GM18867 (cell line): ENCODE measurements at regions not wholly inside any gene's neighbourhood (a gene's known extent, or its start where the extent isn't known, plus 50 kb on each side); places are given as distances from the start of the nearest gene placed in this dataset.
"Not testable (repeated sequence)": the region's sequence is repeated elsewhere in the genome, so short reads cannot be mapped to it uniquely, and the experiment has no call there.

Source experiments
- ATAC-seq: cut with Tn5 transposase; IDR thresholded peaks from one replicate; pipeline ENCODE4 v1.9.1; 2021; ENCODE audit warnings: mild to moderate bottlenecking, moderate library complexity; ENCODE audit not compliant: unreplicated experiment

DNA sequence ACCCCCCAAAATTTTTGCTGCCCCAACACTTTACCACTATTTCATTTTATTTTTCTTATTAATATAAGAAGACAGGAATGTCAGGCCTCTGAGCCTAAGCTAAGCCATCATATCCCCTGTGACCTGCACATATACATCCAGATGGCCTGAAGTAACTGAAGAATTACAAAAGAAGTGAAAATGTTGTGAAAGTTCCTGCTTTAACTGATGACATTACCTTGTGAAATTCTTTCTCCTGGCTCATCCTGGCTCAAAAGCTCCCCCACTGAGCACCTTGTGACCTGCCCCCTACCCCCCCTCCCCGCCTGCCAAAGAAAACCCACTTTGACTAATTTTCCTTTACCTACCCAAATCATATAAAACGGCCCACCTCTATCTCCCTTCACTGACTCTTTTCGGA lies 200.3 kb upstream of the FKBP1C start:
- ATAC-seq: not testable (repeated sequence)

DNA sequence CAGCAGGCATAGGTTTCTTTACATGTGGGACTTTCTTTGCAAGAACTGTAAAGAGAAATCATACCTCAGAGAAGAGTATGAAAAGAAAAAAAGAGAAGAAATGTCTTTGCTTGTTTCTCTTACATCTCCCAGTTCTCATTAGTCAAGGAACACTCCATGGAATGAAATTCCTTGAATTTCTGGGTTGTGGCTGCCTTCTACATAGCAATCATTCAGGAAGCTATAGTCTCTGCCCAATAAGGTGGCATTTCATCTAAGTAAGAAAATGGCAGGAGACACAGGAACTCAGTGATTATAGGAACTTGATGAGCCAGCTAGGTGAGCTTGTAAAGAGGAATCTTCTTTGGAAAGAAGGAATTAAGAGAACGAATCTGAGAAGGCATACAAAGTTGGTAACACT lies 197.0 kb upstream of the FKBP1C start:
- no peak for ATAC-seq

DNA sequence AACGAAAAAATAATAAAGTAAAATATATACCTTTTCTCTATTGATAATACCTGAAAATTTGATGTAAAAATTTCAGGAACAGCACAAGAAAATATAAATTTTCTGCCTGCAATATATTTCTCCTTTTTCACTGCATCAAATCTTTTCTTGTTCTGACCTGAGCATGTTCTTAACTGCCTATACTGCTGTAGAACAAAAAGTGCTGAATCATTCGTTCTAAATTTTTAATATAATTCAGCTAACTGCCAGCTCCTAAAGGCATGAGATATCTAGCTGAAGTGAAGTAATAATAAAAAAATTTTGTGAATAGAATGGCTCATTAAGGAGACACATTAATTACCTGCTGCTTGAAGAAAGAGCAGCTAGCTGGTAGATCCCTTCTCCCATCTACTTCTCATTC lies 188.6 kb upstream of the FKBP1C start:
- ATAC-seq: no peak

- ATAC-seq: no peak
Observed at GRCh38 chr6:63023726-63024125, 187.5 kb upstream of the FKBP1C start.

GRCh38 chr6:63049216-63049615 lies 162.1 kb upstream of the FKBP1C start:
- no peak for ATAC-seq

- ATAC-seq: not testable (repeated sequence)
Observed at GRCh38 chr6:63053206-63053605, 158.1 kb upstream of the FKBP1C start.

GRCh38 chr6:63058601-63059000 lies 152.7 kb upstream of the FKBP1C start:
- ATAC-seq: no peak

DNA sequence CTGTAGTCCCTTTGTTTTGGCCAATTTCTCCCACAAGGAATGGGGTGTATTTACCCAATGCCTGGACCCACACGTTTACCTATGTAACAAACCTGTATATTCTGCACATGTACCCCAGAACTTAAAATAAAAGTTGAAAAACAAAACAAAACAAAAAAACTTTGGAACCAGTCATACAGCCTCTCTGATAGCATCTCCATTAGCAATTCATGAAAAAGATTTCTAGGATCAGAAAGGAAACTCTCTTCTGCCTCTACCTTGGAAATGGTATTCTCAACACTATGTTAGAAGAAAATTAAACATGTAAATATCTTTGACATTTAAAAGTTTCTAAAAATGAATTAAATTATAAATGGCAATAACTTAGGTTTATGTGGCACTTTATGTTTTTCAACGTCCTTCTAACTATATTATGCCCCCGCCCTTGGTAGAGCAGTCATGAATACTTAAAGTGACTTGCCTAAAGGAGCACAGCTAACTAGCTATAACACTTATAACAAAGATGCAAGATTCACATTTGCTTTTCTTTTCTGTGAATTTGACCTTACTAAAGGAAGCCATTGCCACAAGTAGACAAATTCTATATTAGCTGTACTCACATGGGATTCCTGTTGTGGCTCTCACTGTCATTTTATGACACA lies 147.5 kb upstream of the FKBP1C start:
- ATAC-seq: no peak

DNA sequence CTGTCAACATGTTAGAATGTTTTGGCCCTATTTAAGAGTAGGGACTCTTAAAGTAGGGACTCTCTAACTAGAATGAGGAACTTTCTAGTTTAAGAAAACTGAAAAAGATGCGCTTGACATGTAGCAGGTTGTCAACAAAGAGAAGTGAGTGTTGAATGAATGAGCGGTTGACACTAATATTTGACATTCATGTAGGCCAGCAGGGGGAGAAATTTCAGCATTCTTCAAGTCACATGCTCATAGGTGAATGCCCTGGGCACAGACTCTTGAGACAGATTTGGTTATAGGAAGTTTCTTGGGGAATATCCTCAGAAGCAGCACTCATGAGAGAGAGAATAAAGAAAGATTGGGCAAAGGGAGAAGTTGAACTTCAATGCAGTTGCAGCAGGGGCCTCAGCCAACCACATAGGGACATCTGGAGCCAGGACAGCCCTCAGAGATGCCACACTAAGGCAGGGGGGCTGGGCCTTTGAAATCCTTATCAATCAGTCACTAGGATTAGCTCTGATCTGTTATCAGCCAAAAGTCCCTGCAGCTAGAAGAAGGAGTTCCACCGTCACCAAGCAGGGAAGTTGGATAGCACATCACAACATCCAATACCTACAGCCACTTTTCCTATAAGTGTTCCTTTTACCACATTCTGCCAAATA lies 145.1 kb upstream of the FKBP1C start:
- peak; percentile 92 for ATAC-seq

DNA sequence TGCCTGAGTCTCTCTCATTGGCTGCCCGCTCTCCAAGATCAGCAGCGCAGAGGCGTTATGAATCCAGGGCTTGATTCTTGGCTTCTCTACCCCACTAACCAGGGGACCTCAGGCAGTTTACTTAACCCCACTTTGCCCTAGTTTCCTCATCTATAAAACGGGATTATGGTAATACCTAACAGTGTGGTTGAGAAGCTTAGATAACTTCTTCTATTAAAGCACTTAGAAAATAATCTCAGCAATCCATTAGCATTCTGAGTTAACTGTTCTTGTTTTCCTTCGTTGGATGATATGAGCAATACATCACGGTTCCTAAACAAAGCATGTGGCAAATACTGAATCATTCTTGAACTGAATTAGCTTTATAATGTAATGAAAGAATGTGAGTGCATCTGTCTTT lies 116.3 kb upstream of the FKBP1C start:
- no peak for ATAC-seq

GRCh38 chr6:63097222-63097621 lies 114.0 kb upstream of the FKBP1C start:
- ATAC-seq: peak; percentile 75

GRCh38 chr6:63098789-63099188 lies 112.5 kb upstream of the FKBP1C start:
- no peak for ATAC-seq

GRCh38 chr6:63099772-63100459 lies 111.4 kb upstream of the FKBP1C start:
- no peak for ATAC-seq

DNA sequence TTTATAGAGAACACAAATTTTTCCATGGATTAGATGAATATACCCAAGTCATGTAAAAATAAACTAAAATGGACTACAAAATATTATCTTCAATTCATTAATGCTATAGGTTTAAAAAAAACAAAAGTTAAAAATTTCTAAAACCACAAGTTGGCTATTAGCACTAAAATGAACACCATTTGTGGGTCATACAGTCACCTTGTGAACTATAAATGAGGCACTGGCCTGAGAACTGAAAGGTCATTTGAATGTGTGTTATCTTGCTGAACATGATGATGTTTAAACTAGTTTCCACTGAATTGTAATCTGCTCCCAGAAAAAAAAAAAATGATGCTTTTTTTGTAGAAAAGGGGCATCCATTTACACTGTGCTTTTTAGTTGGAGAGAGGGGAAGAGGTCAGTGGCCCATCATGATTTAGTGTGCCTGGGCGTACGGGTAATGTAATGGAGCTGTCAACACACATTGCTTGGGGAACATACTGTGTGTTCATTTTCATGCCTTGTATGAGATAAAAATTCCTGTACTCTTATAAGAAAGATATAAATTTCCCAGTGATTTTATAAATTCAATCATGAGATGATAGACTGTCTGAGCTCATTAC lies 96.6 kb upstream of the FKBP1C start:
- peak; percentile 81 for ATAC-seq

DNA sequence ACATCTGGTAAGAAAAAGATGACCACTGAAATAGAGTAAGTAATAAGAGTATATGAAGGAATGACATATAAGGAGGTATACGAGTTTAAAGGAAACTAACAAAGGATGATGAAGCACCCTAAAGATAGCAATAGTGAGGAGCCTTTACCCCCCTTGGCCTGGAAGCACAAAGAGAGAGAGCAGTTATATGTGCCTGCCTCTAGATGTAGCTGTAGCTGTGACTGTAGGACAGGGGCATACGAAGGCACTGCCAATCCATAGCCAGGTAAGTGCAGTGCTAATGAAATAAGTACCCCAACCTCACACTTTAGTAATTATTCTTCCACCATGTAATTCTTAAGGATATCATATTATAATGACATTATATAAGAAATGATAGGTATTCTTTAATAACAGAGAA lies 90.1 kb upstream of the FKBP1C start:
- no peak for ATAC-seq

GRCh38 chr6:63140114-63140513 lies 71.2 kb upstream of the FKBP1C start:
- no peak for ATAC-seq

GRCh38 chr6:63140692-63141318 lies 70.5 kb upstream of the FKBP1C start:
- ATAC-seq: no peak

- no peak for ATAC-seq
Observed at GRCh38 chr6:63149730-63150129, 61.5 kb upstream of the FKBP1C start.

DNA sequence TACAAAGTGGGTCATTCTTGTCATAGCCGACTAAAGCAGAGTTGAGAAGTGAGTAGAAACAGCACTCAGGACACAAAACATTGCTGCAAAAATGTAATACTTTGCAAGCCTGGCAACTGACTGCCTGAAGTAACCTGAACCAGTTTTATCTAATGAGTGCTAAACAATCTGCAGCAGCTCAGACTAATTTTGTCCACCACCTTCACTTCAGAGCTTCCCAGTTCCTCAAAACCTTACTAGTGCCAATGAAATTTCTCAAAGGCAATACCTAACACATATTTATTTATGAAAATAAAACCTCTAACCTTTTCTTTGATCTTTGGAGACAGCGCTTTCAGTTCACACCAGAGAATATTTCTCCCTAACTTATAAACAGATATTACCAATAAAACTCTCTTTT lies 56.7 kb upstream of the FKBP1C start:
- ATAC-seq: no peak
